Posterior vena cava (tissue), 2 donors: ENCODE measurements at regions not wholly inside any gene's neighbourhood (a gene's known extent, or its start where the extent isn't known, plus 50 kb on each side); places are given as distances from the start of the nearest gene placed in this dataset.
"Not testable (repeated sequence)": the region's sequence is repeated elsewhere in the genome, so short reads cannot be mapped to it uniquely, and the experiment has no call there.

ENCODE experiments used
- DNase-seq: peaks from one replicate; pipeline ENCODE4 v3.0.0-alpha.2; 2020; ENCODE audit warnings: low spot score
- intact Hi-C, 2 donors: fragments of 100-400 bp; cut with DNase I; formaldehyde crosslinking; loops; one replicate each; pipeline versions ENCODE4 v1.14.1 to v1.14.2; 2022 to 2023
- donor health status: DM: yes; HTN: yes; CAD: no.
- donor health status: DM: yes; HTN: yes; CAD: no.

DNA sequence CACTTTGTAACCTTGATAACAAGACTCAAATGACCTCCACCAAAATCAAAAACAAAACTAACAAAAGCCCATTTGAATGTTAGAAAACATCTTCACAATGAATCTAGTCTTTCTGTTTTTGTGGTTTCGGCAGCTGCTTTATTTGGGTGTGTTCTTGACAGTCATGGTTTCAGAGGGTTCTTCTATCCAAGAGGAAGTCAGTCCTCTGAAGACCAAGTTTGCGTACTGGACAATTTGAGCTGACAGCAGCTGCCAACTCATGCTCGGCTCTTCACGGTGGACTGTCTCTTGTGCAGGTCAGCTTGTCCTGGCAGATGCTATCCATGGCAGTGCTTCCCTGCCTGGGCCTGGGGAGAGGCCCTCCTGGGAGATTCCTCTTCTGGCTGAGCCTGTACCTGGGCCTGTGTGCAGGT, 91.0 kb downstream of the TMEM17 start:
- intact Hi-C loops: loop anchor here in 1 of 2 donors (10.0 kb wide), 1 partner anchor 220 kb away; the partner anchor contains the start of gene B3GNT2
- peak; percentile 60 for DNase-seq

DNA sequence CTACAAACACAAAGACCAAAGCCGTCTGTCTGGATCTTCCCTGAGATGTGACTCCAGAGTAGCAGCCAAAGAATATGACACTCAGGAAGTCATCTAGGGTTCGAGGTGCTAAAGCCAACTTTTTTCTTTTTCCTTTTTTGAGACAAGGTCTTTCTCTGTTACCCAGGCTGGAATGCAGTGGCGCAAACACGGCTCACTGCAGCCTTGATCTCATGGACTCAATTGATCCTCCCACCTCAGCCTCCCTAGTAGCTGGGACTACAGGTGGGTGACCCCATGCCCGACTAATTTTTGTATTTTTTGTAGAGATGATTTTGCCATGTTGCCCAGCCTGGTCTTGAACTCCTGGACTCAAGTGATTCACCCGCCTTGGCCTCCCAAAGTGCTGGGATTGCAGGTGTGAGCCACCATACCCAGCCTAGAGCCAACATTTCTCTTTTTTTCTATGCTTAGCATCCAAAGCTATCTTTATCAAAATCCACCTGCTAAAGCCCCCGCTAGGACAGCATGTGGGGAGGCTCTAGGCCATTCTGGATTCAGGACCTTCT, 92.8 kb downstream of the TMEM17 start:
- DNase-seq: no peak
- intact Hi-C loops: loop anchor here in 1 of 2 donors (10.0 kb wide), 1 partner anchor 218 kb away; the partner anchor contains the start of gene B3GNT2

GRCh38 chr2:62412347-62412742, 93.7 kb downstream of the TMEM17 start:
- intact Hi-C loops: loop anchor here in 1 of 2 donors (10.0 kb wide), 1 partner anchor 218 kb away; the partner anchor contains the start of gene B3GNT2
- DNase-seq: no peak

DNA sequence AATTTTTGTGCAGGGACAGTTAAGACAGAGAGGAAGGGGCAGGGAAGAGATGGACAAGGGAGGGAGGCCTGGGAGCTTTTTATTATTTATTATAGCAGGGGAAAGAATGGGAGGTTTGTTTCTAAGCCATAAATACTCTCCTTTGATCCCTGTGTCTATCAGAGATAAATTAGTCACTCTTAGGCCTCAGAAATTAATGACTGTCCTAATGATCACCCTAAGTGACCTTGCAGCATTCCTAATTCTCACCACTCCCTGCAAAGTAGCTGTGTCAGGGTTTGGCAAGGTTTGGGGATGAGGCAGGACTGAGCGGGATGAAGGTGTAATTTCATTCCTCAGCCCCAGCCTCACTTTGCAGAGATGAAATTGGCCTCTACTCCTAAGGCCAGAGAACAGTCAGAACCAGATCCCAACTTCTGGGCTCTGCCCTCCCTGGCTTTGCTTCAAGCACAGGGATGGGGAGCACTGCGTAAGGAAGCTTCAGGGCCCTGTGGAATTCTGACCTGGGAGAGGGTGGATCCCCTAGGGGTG, 95.0 kb downstream of the TMEM17 start:
- DNase-seq: no peak
- intact Hi-C loops: loop anchor here in 1 of 2 donors (2.0 to 10.0 kb wide), 2 partner anchors 216 to 492 kb away; partner anchors contain the start of gene B3GNT2

GRCh38 chr2:62410015-62410453, 96.0 kb downstream of the TMEM17 start:
- intact Hi-C loops: loop anchor here in 1 of 2 donors (2.0 to 10.0 kb wide), 2 partner anchors 215 to 491 kb away; partner anchors contain the start of gene B3GNT2
- peak; percentile 64 for DNase-seq

- no peak for DNase-seq
- intact Hi-C loops: loop anchor here (1.0 to 10.0 kb wide), 2 partner anchors 100 to 415 kb away; no protein-coding TSS in a partner anchor
Observed at GRCh38 chr2:62409442-62409841, 96.6 kb downstream of the TMEM17 start.

DNA sequence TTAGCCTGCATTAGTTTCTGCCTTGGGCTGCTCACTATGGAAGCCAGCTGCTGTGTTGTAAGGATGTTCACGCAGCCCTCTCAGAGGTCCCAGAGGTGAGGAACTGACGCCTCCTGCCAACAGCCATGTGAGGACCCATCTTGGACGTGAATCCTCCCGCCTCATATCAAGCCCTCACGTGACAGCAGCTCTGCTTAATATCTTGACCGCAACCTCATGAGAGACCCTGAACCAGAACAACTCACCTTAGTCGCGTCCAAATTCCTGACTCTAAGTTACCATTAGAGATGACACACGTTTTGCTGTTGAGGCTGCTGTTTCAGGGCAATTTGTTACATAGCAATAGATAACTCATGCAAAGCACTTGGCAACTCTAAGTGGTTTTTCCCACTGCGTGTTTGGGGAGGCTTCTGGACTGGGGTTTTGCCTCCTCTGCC, 97.7 kb downstream of the TMEM17 start:
- peak; percentile 51 for DNase-seq
- intact Hi-C loops: loop anchor here in 1 of 2 donors (10.0 kb wide), 1 partner anchor 413 kb away; no protein-coding TSS in a partner anchor

- intact Hi-C loops: loop anchor here in 1 of 2 donors (10.0 kb wide), 1 partner anchor 413 kb away; no protein-coding TSS in a partner anchor
Observed at GRCh38 chr2:62407838-62408237, 98.2 kb downstream of the TMEM17 start.

GRCh38 chr2:62407401-62407800, 98.6 kb downstream of the TMEM17 start:
- DNase-seq: peak; percentile 22
- intact Hi-C loops: loop anchor here in 1 of 2 donors (10.0 kb wide), 1 partner anchor 413 kb away; no protein-coding TSS in a partner anchor

More at GRCh38 chr2:62407838-62408237, 98.2 kb downstream of the TMEM17 start:
- DNase-seq: no peak

DNA sequence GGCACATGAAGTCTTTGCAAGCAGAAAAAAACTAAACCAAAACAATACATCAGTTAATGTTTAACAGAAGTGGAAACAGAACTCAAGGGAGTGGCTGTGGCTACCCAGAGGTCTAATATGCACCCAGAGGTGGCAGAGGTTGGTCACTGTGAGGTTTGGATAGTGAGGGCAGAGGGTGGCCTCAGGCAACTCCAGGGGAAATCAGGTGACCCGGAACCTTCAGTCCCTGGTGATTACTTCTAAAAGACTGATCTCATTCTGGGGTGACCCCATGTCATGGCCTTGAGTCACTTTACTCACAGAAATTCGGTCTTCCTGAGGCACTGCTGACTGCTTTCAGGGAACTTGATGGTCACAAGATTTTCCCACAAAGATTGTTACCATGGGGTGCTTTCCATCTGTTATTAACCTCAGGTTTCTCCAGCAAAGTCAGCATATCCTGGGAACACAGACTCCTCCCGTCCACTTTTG, 99.4 kb downstream of the TMEM17 start:
- no peak for DNase-seq
- intact Hi-C loops: loop anchor here in 1 of 2 donors (10.0 kb wide), 1 partner anchor 412 kb away; no protein-coding TSS in a partner anchor

GRCh38 chr2:62404913-62405312, 101.1 kb downstream of the TMEM17 start:
- DNase-seq: no peak
- intact Hi-C loops: loop anchor here in 1 of 2 donors (10.0 kb wide), 1 partner anchor 410 kb away; no protein-coding TSS in a partner anchor

- intact Hi-C loops: loop anchor here in 1 of 2 donors (10.0 kb wide), 1 partner anchor 407 kb away; no protein-coding TSS in a partner anchor
- DNase-seq: no peak
Observed at GRCh38 chr2:62402156-62402555, 103.8 kb downstream of the TMEM17 start.

DNA sequence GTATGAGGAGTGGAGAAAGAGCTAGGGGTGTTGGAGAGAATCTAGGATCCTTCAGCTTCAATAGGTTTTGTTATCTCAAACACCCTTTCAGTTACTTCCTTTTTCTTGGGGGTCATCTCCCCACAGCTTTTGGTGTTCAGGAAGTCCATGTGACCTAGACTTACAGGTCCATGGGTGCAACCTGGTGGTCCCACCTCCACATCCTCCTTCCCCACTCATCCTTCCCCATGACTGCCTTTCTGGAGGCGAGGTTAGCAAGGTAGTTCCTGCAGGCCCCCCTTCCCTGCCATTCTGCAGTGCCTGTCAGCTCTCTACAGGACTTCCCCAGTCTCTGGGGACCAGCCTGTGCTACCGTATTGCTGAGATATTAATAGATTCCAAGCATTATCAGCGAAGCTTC, 107.6 kb downstream of the TMEM17 start:
- intact Hi-C loops: no loop called here

GRCh38 chr2:62396880-62397279, 109.1 kb downstream of the TMEM17 start:
- DNase-seq: no peak
- intact Hi-C loops: no loop called here

More for the DNA sequence above, 107.6 kb downstream of the TMEM17 start:
- DNase-seq: no peak

DNA sequence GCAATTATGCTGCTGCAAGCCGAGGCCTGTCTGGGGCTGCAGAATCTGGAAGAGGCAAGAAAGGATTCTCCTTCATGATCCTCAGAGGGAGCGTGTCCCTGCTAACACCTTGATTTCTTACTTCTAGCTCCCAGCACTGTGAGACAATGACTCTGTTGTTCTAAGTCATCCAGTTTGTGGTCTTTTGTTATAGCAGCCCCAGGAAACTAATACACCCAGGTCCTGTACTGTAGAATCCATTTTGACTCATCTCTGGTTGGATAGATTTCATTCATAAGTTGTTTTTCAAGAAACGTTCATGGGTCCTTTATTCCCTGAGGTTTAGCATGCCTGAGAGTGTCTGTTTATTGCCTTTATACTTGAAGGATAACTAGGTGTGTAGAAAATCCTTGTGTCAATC, 112.7 kb downstream of the TMEM17 start:
- intact Hi-C loops: no loop called here

DNA sequence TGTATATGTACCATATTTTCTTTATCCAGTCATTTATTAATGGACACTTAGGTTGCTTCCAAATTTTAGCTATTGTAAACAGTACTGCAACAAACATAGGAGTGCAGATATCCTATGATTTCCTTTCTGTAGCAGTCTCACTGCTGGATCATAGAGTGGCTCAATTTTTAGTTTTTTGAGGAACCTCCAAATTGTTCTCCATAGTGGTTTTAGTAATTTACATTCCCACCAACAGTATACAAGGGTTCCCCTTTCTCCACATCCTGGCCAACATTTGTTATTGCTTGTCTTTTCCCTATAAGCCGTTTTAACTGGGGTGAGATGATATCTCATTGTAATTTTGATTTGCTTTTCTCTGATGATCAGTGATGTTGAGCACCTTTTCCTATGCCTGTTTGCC, 114.3 kb downstream of the TMEM17 start:
- intact Hi-C loops: no loop called here
- DNase-seq: no peak

More for the DNA sequence above, 112.7 kb downstream of the TMEM17 start:
- no peak for DNase-seq

- intact Hi-C loops, DNase-seq: not testable (repeated sequence)
Observed at GRCh38 chr2:62386378-62386777, 119.6 kb downstream of the TMEM17 start.

DNA sequence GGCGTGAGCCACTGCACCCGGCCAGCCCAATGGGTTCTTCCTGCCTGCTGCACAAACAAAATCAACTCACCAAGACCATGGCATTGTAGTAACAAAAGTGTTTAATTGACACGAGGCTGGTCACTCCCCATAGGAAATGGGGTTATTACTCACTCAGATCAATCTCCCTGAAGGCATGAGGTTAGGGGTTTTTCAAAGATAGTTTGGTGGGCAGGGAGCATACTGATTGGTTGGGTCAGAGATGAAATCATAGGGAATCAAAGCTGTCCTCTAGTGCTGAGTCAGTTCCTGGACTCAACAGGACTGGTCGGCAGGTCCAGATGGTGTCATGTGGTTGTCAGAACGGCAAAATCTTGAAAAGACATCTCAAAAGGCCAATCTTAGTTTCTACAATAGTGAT, 122.1 kb downstream of the TMEM17 start:
- no peak for DNase-seq
- intact Hi-C loops: no loop called here

DNA sequence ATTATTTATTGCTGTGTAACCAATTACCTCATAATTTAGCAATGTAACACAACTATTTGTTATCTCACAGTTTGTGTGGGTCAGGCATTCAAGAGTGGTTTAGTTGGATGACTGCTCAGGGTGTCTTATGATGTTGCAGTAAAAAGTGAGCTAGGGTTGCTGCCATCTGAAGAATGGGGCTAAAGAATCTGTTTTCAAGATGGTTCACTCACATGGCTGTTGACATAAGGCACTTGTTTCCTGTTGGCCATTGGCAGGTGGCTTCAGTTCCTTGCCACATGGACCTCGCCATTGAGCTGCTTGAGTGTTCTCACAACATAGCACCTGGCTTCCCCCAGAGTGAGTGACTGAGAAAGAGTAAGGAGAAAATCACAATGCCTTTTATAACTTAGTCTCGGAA, 123.2 kb downstream of the TMEM17 start:
- intact Hi-C loops: no loop called here
- DNase-seq: no peak

GRCh38 chr2:62382122-62382521, 123.9 kb downstream of the TMEM17 start:
- intact Hi-C loops: no loop called here
- DNase-seq: no peak
